Liver (tissue), 8 donors: ENCODE measurements at regions not wholly inside any gene's neighbourhood (a gene's known extent, or its start where the extent isn't known, plus 50 kb on each side); places are given as distances from the start of the nearest gene placed in this dataset.
"Not testable (repeated sequence)": the region's sequence is repeated elsewhere in the genome, so short reads cannot be mapped to it uniquely, and the experiment has no call there.

Experiments
- DNase-seq: peaks from one replicate; pipeline ENCODE4 v3.0.0-alpha.2; 2017; ENCODE audit warnings: low spot score
- H3K27ac ChIP-seq, 2 donors: one replicate each; pipeline ENCODE4 v1.7.0; 2013; ENCODE audit warnings: inconsistent platforms in 2 of 2, low read length in 2 of 2, control low read depth in 1 of 2, low read depth in 1 of 2, mild to moderate bottlenecking in 1 of 2
- H3K27me3 ChIP-seq, 4 donors: one replicate each; pipeline versions ENCODE4 v1.6.1 to v1.7.0; 2013; ENCODE audit warnings: low read length in 3 of 4, inconsistent platforms in 1 of 4, mild to moderate bottlenecking in 1 of 4, moderate library complexity in 1 of 4; ENCODE audit not compliant: control insufficient read depth in 4 of 4, insufficient read depth in 4 of 4
- H3K36me3 ChIP-seq, 4 donors: one replicate each; pipeline versions ENCODE4 v1.6.1 to v1.7.0; 2013; ENCODE audit warnings: low read length in 3 of 4, mild to moderate bottlenecking in 3 of 4, low read depth in 1 of 4, moderate library complexity in 1 of 4; ENCODE audit not compliant: control insufficient read depth in 4 of 4, insufficient read depth in 3 of 4
- H3K4me1 ChIP-seq, 4 donors: one replicate each; pipeline versions ENCODE4 v1.6.1 to v1.7.0; 2013; ENCODE audit warnings: low read length in 3 of 4, mild to moderate bottlenecking in 3 of 4, moderate library complexity in 1 of 4; ENCODE audit not compliant: control insufficient read depth in 4 of 4, insufficient read depth in 4 of 4
- H3K4me3 ChIP-seq, 3 donors: one replicate each; pipeline versions ENCODE4 v1.6.1 to v1.7.0; 2013; ENCODE audit warnings: low read length in 3 of 3, control low read depth in 1 of 3, low read depth in 1 of 3, mild to moderate bottlenecking in 1 of 3
- H3K9ac ChIP-seq, 2 donors: one replicate each; pipeline ENCODE4 v1.7.0; 2013; ENCODE audit warnings: low read length in 2 of 2, mild to moderate bottlenecking in 2 of 2, moderate library complexity in 2 of 2, control low read depth in 1 of 2, low read depth in 1 of 2
- H3K9me3 ChIP-seq, 4 donors: one replicate each; pipeline versions ENCODE4 v1.6.1 to v1.7.0; 2013; ENCODE audit warnings: low read length in 3 of 4; ENCODE audit not compliant: control insufficient read depth in 4 of 4
- EGR1 ChIP-seq, 2 donors: IDR thresholded peaks; 2 replicates each; pipeline ENCODE4 v1.6.1; 2016 to 2018; ENCODE audit warnings: antibody characterized with exemption in 2 of 2, low read depth in 2 of 2
- FOXA1 ChIP-seq: IDR thresholded peaks from 2 replicates; pipeline ENCODE4 v1.6.1; 2016; ENCODE audit warnings: antibody characterized with exemption
- FOXA2 ChIP-seq: IDR thresholded peaks from 2 replicates; pipeline ENCODE4 v1.6.1; 2016; ENCODE audit warnings: antibody characterized with exemption
- GABPA ChIP-seq, 2 donors: IDR thresholded peaks in 1 of 2; conservative IDR thresholded peaks in 1 of 2; 2 replicates each; pipeline ENCODE4 v1.6.1; 2016; ENCODE audit warnings: antibody characterized with exemption in 2 of 2, mild to moderate bottlenecking in 1 of 2, moderate library complexity in 1 of 2
- HNF4A ChIP-seq, 2 donors: conservative IDR thresholded peaks; 2 replicates each; pipeline ENCODE4 v1.6.1; 2016; ENCODE audit warnings: antibody characterized with exemption in 2 of 2, mild to moderate bottlenecking in 2 of 2
- HNF4G ChIP-seq: IDR thresholded peaks from 2 replicates; pipeline ENCODE4 v1.6.1; 2016; ENCODE audit warnings: antibody characterized with exemption
- JUND ChIP-seq, 2 donors: IDR thresholded peaks; 2 replicates each; pipeline ENCODE4 v1.6.1; 2016; ENCODE audit warnings: antibody characterized with exemption in 2 of 2
- NR2F2 ChIP-seq: IDR thresholded peaks from 2 replicates; pipeline ENCODE4 v1.6.1; 2016; ENCODE audit warnings: antibody characterized with exemption
- SP1 ChIP-seq: IDR thresholded peaks from 2 replicates; pipeline ENCODE4 v1.6.1; 2018; ENCODE audit warnings: antibody characterized with exemption, mild to moderate bottlenecking
- YY1 ChIP-seq: IDR thresholded peaks from 2 replicates; pipeline ENCODE4 v1.6.1; 2016; ENCODE audit warnings: antibody characterized with exemption, mild to moderate bottlenecking
- WGBS: extraction: QIAGEN DNeasy Blood & Tissue Kit; methylation state at CpG from one replicate; pipeline ENCODE4 v1.1.7; 2013; 5-methylcytosine and 5-hydroxymethylcytosine counted together
- TF ChIP-seq, protein P1 (sequence below): IDR thresholded peaks from 2 replicates; pipeline ENCODE4 v1.6.1; 2016; ENCODE audit warnings: antibody characterized with exemption
- TF ChIP-seq, protein P2 (sequence below): IDR thresholded peaks from 2 replicates; pipeline ENCODE4 v1.6.1; 2016; ENCODE audit warnings: antibody characterized with exemption, mild to moderate bottlenecking
- TF ChIP-seq, protein P3 (sequence below): fragments of 150-350 bp; IDR thresholded peaks from 2 replicates; pipeline ENCODE4 v1.5.1; 2017; ENCODE audit warnings: improper control_type of control experiment, low read depth, low read length; ENCODE audit not compliant: missing input control
- donor health status: healthy.
- donor health status: healthy.
- donor health status: healthy.
- donor health status: healthy.
- donor health status: healthy.

DNA sequence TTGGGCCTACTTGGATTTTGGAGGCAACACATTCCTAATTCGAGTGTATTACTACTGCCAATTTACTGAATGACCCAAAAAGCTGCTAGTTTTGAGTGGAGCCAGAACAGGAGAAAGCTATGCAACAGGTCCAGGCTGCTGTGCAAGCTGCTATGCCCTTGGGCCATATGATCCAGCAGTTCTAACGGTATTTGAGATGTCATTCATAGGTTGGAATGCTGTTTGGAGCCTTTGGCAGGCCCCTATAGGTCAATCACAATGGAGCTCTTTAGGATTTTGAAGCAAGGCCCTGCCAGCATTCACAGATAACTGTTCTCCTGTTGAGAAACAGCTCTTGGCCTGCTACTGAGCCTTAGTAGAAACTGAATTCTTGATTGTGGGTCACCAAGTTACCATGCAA lies 368.7 kb downstream of the CDH19 start:
- no peak overlapping the region for H3K4me3 ChIP-seq
- WGBS = 40% methylated on average over 2 of the region's 2 CpGs
- no peak for DNase-seq
- no peak overlapping the region for H3K27ac ChIP-seq
- TF ChIP-seq NR2F2 (no peak), SP1 (no peak), FOXA1 (no peak), HNF4G (no peak)
- TF ChIP-seq, protein P1, sequence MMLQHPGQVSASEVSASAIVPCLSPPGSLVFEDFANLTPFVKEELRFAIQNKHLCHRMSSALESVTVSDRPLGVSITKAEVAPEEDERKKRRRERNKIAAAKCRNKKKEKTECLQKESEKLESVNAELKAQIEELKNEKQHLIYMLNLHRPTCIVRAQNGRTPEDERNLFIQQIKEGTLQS = no peak
- peaks cover 0 to 4% (median 0%) of the 10 kb centered on the region in 4 donors for H3K27me3 ChIP-seq
- no peaks in the 10 kb centered on the region for H3K4me1 ChIP-seq
- no peaks in the 10 kb centered on the region for H3K9me3 ChIP-seq
- H3K36me3 ChIP-seq = no peaks in the 10 kb centered on the region
- no peak overlapping the region for H3K9ac ChIP-seq

DNA sequence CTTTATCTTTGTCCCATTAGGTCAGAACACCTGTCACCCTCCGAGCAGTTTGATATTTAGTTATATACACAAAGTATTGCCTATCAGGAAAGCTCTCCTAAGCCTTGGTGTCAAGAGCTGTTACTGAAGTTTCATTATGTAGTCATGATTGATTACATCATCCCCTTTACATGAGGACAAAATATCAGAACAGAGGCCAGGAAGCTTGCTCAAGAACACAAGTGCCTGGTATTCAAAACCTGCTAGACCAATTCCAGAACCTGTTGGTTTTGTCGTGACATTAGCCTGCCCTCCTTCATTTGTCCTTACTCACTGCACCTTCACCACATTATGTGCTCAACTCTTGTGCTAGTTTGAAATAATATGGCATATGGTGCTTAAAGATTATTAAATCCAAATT lies 377.1 kb downstream of the CDH19 start:
- Histone ChIP-seq H3K4me3 (no peak overlapping the region), H3K36me3 (no peaks in the 10 kb centered on the region), H3K4me1 (no peaks in the 10 kb centered on the region), H3K27ac (no peak overlapping the region), H3K9ac (no peak overlapping the region), H3K27me3 (peaks cover 0 to 2% (median 0%) of the 10 kb centered on the region in 4 donors), H3K9me3 (no peaks in the 10 kb centered on the region)
- no peak for DNase-seq
- TF ChIP-seq, protein P2, sequence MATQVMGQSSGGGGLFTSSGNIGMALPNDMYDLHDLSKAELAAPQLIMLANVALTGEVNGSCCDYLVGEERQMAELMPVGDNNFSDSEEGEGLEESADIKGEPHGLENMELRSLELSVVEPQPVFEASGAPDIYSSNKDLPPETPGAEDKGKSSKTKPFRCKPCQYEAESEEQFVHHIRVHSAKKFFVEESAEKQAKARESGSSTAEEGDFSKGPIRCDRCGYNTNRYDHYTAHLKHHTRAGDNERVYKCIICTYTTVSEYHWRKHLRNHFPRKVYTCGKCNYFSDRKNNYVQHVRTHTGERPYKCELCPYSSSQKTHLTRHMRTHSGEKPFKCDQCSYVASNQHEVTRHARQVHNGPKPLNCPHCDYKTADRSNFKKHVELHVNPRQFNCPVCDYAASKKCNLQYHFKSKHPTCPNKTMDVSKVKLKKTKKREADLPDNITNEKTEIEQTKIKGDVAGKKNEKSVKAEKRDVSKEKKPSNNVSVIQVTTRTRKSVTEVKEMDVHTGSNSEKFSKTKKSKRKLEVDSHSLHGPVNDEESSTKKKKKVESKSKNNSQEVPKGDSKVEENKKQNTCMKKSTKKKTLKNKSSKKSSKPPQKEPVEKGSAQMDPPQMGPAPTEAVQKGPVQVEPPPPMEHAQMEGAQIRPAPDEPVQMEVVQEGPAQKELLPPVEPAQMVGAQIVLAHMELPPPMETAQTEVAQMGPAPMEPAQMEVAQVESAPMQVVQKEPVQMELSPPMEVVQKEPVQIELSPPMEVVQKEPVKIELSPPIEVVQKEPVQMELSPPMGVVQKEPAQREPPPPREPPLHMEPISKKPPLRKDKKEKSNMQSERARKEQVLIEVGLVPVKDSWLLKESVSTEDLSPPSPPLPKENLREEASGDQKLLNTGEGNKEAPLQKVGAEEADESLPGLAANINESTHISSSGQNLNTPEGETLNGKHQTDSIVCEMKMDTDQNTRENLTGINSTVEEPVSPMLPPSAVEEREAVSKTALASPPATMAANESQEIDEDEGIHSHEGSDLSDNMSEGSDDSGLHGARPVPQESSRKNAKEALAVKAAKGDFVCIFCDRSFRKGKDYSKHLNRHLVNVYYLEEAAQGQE = no peak
- TF ChIP-seq JUND (IDR thresholded peaks at IDR 0.05) = no peak
- TF ChIP-seq GABPA (IDR thresholded peaks at IDR 0.05 in 1 of 2, conservative IDR thresholded peaks at IDR 0.05 in 1 of 2) = no peak
- no peak for TF ChIP-seq FOXA2
- TF ChIP-seq HNF4A (conservative IDR thresholded peaks at IDR 0.05) = no peak
- no peak for TF ChIP-seq SP1
- no peak for TF ChIP-seq HNF4G
- TF ChIP-seq, protein P3, sequence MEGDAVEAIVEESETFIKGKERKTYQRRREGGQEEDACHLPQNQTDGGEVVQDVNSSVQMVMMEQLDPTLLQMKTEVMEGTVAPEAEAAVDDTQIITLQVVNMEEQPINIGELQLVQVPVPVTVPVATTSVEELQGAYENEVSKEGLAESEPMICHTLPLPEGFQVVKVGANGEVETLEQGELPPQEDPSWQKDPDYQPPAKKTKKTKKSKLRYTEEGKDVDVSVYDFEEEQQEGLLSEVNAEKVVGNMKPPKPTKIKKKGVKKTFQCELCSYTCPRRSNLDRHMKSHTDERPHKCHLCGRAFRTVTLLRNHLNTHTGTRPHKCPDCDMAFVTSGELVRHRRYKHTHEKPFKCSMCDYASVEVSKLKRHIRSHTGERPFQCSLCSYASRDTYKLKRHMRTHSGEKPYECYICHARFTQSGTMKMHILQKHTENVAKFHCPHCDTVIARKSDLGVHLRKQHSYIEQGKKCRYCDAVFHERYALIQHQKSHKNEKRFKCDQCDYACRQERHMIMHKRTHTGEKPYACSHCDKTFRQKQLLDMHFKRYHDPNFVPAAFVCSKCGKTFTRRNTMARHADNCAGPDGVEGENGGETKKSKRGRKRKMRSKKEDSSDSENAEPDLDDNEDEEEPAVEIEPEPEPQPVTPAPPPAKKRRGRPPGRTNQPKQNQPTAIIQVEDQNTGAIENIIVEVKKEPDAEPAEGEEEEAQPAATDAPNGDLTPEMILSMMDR = no peak
- TF ChIP-seq YY1 = no peak
- no peak for TF ChIP-seq FOXA1
- TF ChIP-seq EGR1 (IDR thresholded peaks at IDR 0.05; ENCODE audit: low read depth in 2 of 2) = no peak
- 73% methylated on average over 2 of the region's 2 CpGs for WGBS

- WGBS = 84% methylated on average over 12 of the region's 12 CpGs
- not testable (repeated sequence) for DNase-seq
Observed at GRCh38 chr18:66223317-66223716, 380.6 kb downstream of the CDH19 start.

More at GRCh38 chr18:66223317-66223716, 380.6 kb downstream of the CDH19 start:
- not testable (repeated sequence) for H3K4me1 ChIP-seq, H3K4me3 ChIP-seq, H3K27ac ChIP-seq, H3K9ac ChIP-seq, H3K9me3 ChIP-seq, H3K36me3 ChIP-seq, H3K27me3 ChIP-seq
